ENCODE measurements at regions not wholly inside any gene's neighbourhood (a gene's known extent, or its start where the extent isn't known, plus 50 kb on each side); places are given as distances from the start of the nearest gene placed in this dataset.

DNA sequence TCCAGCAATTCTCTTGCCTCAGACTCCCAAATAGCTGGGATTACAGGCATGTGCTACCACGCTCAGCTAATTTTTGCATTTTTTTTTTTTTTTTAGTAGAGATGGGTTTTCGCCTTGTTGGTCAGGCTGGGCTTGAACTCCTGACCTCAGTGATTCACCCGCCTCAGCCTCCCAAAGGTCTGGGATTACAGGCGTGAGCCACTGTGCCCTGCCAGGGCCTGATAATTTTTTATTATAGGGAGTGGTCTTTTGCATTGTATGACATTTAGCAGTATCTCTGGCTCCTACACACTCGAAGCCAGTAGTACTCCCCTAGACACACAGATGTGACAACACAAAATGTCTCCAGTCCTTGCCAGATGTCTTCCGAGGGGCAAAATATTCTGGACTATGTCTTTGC lies 124.0 kb downstream of the DKK1 start:
- Histone ChIP-seq H3K4me3 (ENCODE audit: low read depth in 1 of 3, low read length in 3 of 3) (no peak overlapping the region), H3K27ac (ENCODE audit: low read depth in 1 of 2, low read length in 2 of 2) (no peak overlapping the region), H3K4me1 (ENCODE audit: control insufficient read depth in 4 of 4, insufficient read depth in 4 of 4, low read length in 3 of 4) (no peaks in the 10 kb centered on the region), H3K36me3 (ENCODE audit: control insufficient read depth in 4 of 4, insufficient read depth in 3 of 4, low read depth in 1 of 4, low read length in 3 of 4) (no peaks in the 10 kb centered on the region), H3K27me3 (ENCODE audit: control insufficient read depth in 4 of 4, insufficient read depth in 4 of 4, low read length in 3 of 4) (no peaks in the 10 kb centered on the region), H3K9ac (ENCODE audit: low read depth in 1 of 2, low read length in 2 of 2) (no peak overlapping the region), H3K9me3 (ENCODE audit: control insufficient read depth in 4 of 4, low read length in 3 of 4) (no peaks in the 10 kb centered on the region)
- no peak for DNase-seq (ENCODE audit: low spot score)
- 85% methylated on average over 6 of the region's 6 CpGs for WGBS
- TF ChIP-seq SP1 (IDR thresholded peaks at IDR 0.05) (no peak), JUND (IDR thresholded peaks at IDR 0.05) (no peak), HNF4A (conservative IDR thresholded peaks at IDR 0.05) (no peak), NR2F2 (IDR thresholded peaks at IDR 0.05) (no peak), GABPA (IDR thresholded peaks at IDR 0.05 in 1 of 2, conservative IDR thresholded peaks at IDR 0.05 in 1 of 2) (no peak), HNF4G (IDR thresholded peaks at IDR 0.05) (no peak), YY1 (IDR thresholded peaks at IDR 0.05) (no peak), TAF1 (conservative IDR thresholded peaks at IDR 0.05) (no peak), RXRA (IDR thresholded peaks at IDR 0.05) (no peak), FOXA1 (IDR thresholded peaks at IDR 0.05) (no peak), EGR1 (IDR thresholded peaks at IDR 0.05; ENCODE audit: low read depth in 2 of 2) (no peak), RAD21 (IDR thresholded peaks at IDR 0.05) (no peak)
- TF ChIP-seq, protein P1, sequence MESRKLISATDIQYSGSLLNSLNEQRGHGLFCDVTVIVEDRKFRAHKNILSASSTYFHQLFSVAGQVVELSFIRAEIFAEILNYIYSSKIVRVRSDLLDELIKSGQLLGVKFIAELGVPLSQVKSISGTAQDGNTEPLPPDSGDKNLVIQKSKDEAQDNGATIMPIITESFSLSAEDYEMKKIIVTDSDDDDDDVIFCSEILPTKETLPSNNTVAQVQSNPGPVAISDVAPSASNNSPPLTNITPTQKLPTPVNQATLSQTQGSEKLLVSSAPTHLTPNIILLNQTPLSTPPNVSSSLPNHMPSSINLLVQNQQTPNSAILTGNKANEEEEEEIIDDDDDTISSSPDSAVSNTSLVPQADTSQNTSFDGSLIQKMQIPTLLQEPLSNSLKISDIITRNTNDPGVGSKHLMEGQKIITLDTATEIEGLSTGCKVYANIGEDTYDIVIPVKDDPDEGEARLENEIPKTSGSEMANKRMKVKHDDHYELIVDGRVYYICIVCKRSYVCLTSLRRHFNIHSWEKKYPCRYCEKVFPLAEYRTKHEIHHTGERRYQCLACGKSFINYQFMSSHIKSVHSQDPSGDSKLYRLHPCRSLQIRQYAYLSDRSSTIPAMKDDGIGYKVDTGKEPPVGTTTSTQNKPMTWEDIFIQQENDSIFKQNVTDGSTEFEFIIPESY (IDR thresholded peaks at IDR 0.05) = no peak
- TF ChIP-seq, protein P2, sequence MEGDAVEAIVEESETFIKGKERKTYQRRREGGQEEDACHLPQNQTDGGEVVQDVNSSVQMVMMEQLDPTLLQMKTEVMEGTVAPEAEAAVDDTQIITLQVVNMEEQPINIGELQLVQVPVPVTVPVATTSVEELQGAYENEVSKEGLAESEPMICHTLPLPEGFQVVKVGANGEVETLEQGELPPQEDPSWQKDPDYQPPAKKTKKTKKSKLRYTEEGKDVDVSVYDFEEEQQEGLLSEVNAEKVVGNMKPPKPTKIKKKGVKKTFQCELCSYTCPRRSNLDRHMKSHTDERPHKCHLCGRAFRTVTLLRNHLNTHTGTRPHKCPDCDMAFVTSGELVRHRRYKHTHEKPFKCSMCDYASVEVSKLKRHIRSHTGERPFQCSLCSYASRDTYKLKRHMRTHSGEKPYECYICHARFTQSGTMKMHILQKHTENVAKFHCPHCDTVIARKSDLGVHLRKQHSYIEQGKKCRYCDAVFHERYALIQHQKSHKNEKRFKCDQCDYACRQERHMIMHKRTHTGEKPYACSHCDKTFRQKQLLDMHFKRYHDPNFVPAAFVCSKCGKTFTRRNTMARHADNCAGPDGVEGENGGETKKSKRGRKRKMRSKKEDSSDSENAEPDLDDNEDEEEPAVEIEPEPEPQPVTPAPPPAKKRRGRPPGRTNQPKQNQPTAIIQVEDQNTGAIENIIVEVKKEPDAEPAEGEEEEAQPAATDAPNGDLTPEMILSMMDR (IDR thresholded peaks at IDR 0.05; ENCODE audit: low read depth, low read length, missing input control) = no peak
- TF ChIP-seq, protein P3, sequence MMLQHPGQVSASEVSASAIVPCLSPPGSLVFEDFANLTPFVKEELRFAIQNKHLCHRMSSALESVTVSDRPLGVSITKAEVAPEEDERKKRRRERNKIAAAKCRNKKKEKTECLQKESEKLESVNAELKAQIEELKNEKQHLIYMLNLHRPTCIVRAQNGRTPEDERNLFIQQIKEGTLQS (IDR thresholded peaks at IDR 0.05) = no peak
- TF ChIP-seq, protein P4, sequence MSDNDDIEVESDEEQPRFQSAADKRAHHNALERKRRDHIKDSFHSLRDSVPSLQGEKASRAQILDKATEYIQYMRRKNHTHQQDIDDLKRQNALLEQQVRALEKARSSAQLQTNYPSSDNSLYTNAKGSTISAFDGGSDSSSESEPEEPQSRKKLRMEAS (IDR thresholded peaks at IDR 0.05) = no peak

DNA sequence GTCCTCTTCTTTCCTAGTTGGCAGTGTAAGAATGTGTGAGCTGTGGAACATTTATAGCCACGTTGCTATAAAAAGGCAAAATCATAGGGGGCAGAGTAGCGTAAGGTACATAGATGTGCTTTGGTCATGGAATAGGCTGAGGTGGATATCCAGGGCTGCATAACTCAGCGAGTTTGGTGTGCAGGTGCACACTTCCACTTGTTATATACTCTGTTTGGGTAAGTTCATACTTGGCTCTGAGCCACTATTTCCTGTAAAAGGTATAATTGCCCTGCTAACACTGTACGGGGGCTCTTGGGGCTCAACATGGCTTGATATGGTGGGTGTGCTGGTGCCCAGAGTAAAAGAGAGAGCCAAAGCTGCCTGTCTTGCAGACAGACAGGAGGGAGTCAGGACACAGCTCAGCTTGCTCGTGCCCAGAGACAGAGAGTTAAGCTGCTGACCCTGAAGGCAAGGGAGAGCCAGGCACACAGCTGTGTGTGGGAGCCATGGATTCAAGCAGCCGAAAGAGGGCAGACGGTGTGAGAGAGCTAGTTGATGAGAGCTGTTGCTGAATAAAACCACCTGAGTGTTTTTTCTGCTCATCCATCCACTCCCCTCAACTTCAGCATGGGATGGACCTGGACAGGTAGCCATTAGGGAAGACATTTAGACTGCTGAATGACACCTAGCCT lies 126.7 kb downstream of the DKK1 start:
- H3K4me1 ChIP-seq (ENCODE audit: control insufficient read depth in 4 of 4, insufficient read depth in 4 of 4, low read length in 3 of 4) = no peaks in the 10 kb centered on the region
- no peak overlapping the region for H3K9ac ChIP-seq (ENCODE audit: low read depth in 1 of 2, low read length in 2 of 2)
- DNase-seq (ENCODE audit: low spot score) = no peak
- H3K27ac ChIP-seq (ENCODE audit: low read depth in 1 of 2, low read length in 2 of 2) = no peak overlapping the region
- no peaks in the 10 kb centered on the region for H3K27me3 ChIP-seq (ENCODE audit: control insufficient read depth in 4 of 4, insufficient read depth in 4 of 4, low read length in 3 of 4)
- WGBS = 57% methylated on average over 7 of the region's 7 CpGs
- no peaks in the 10 kb centered on the region for H3K36me3 ChIP-seq (ENCODE audit: control insufficient read depth in 4 of 4, insufficient read depth in 3 of 4, low read depth in 1 of 4, low read length in 3 of 4)
- no peak overlapping the region for H3K4me3 ChIP-seq (ENCODE audit: low read depth in 1 of 3, low read length in 3 of 3)
- H3K9me3 ChIP-seq (ENCODE audit: control insufficient read depth in 4 of 4, low read length in 3 of 4) = no peaks in the 10 kb centered on the region
- TF ChIP-seq HNF4G (IDR thresholded peaks at IDR 0.05) (no peak), HNF4A (conservative IDR thresholded peaks at IDR 0.05) (no peak), RXRA (IDR thresholded peaks at IDR 0.05) (no peak), YY1 (IDR thresholded peaks at IDR 0.05) (no peak), TAF1 (conservative IDR thresholded peaks at IDR 0.05) (no peak), GABPA (IDR thresholded peaks at IDR 0.05 in 1 of 2, conservative IDR thresholded peaks at IDR 0.05 in 1 of 2) (no peak), SP1 (IDR thresholded peaks at IDR 0.05) (no peak), JUND (IDR thresholded peaks at IDR 0.05) (no peak)
- TF ChIP-seq, protein P4 (IDR thresholded peaks at IDR 0.05) = no peak
- TF ChIP-seq, protein P1 (IDR thresholded peaks at IDR 0.05) = no peak
- TF ChIP-seq, protein P2 (IDR thresholded peaks at IDR 0.05; ENCODE audit: low read depth, low read length, missing input control) = no peak
- TF ChIP-seq, protein P5, sequence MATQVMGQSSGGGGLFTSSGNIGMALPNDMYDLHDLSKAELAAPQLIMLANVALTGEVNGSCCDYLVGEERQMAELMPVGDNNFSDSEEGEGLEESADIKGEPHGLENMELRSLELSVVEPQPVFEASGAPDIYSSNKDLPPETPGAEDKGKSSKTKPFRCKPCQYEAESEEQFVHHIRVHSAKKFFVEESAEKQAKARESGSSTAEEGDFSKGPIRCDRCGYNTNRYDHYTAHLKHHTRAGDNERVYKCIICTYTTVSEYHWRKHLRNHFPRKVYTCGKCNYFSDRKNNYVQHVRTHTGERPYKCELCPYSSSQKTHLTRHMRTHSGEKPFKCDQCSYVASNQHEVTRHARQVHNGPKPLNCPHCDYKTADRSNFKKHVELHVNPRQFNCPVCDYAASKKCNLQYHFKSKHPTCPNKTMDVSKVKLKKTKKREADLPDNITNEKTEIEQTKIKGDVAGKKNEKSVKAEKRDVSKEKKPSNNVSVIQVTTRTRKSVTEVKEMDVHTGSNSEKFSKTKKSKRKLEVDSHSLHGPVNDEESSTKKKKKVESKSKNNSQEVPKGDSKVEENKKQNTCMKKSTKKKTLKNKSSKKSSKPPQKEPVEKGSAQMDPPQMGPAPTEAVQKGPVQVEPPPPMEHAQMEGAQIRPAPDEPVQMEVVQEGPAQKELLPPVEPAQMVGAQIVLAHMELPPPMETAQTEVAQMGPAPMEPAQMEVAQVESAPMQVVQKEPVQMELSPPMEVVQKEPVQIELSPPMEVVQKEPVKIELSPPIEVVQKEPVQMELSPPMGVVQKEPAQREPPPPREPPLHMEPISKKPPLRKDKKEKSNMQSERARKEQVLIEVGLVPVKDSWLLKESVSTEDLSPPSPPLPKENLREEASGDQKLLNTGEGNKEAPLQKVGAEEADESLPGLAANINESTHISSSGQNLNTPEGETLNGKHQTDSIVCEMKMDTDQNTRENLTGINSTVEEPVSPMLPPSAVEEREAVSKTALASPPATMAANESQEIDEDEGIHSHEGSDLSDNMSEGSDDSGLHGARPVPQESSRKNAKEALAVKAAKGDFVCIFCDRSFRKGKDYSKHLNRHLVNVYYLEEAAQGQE (IDR thresholded peaks at IDR 0.05) = no peak
- TF ChIP-seq, protein P3 (IDR thresholded peaks at IDR 0.05) = no peak
